Skin of body (tissue), 1 donor: ENCODE measurements at regions not wholly inside any gene's neighbourhood (a gene's known extent, or its start where the extent isn't known, plus 50 kb on each side); places are given as distances from the start of the nearest gene placed in this dataset.

Source experiments
- DNase-seq: peaks from one replicate; lab custom pipeline; 2025; lab: John Stamatoyannopoulos, UW

- no peak for DNase-seq
Observed at GRCh38 chr12:127642208-127642607, 624.8 kb upstream of the TMEM132C start.

- DNase-seq, result no peak
Observed at GRCh38 chr12:127648321-127648720, 618.6 kb upstream of the TMEM132C start.

- no peak for DNase-seq
Observed at GRCh38 chr12:127649961-127650360, 617.0 kb upstream of the TMEM132C start.

GRCh38 chr12:127650626-127651025, 616.3 kb upstream of the TMEM132C start:
- DNase-seq, result no peak

- no peak for DNase-seq
Observed at GRCh38 chr12:127652281-127652680, 614.7 kb upstream of the TMEM132C start.

GRCh38 chr12:127654383-127654985, 612.5 kb upstream of the TMEM132C start:
- no peak for DNase-seq

- no peak for DNase-seq
Observed at GRCh38 chr12:127655691-127656090, 611.3 kb upstream of the TMEM132C start.

GRCh38 chr12:127656266-127656665, 610.7 kb upstream of the TMEM132C start:
- DNase-seq, result no peak

- no peak for DNase-seq
Observed at GRCh38 chr12:127657036-127657435, 609.9 kb upstream of the TMEM132C start.

- DNase-seq, result no peak
Observed at GRCh38 chr12:127660961-127661360, 606.0 kb upstream of the TMEM132C start.

GRCh38 chr12:127663716-127664115, 603.3 kb upstream of the TMEM132C start:
- no peak for DNase-seq

GRCh38 chr12:127664901-127665300, 602.1 kb upstream of the TMEM132C start:
- no peak for DNase-seq

GRCh38 chr12:127667131-127667685, 599.8 kb upstream of the TMEM132C start:
- DNase-seq, result no peak

- no peak for DNase-seq
Observed at GRCh38 chr12:127670294-127670693, 596.7 kb upstream of the TMEM132C start.

- DNase-seq, result no peak
Observed at GRCh38 chr12:127670796-127671195, 596.2 kb upstream of the TMEM132C start.

- DNase-seq, result no peak
Observed at GRCh38 chr12:127675936-127676335, 591.0 kb upstream of the TMEM132C start.

- DNase-seq, result peak; percentile 65
Observed at GRCh38 chr12:127677537-127678131, 589.3 kb upstream of the TMEM132C start.

- DNase-seq, result no peak
Observed at GRCh38 chr12:127678945-127679344, 588.0 kb upstream of the TMEM132C start.

- DNase-seq, result no peak
Observed at GRCh38 chr12:127680516-127680915, 586.5 kb upstream of the TMEM132C start.

- no peak for DNase-seq
Observed at GRCh38 chr12:127681151-127681754, 585.7 kb upstream of the TMEM132C start.

- DNase-seq, result peak; percentile 31
Observed at GRCh38 chr12:127685491-127685890, 581.5 kb upstream of the TMEM132C start.

GRCh38 chr12:127685931-127686330, 581.0 kb upstream of the TMEM132C start:
- DNase-seq, result peak; percentile 31

GRCh38 chr12:127687181-127687580, 579.8 kb upstream of the TMEM132C start:
- DNase-seq, result no peak
